SH-SY5Y (cell line): ENCODE measurements at regions not wholly inside any gene's neighbourhood (a gene's known extent, or its start where the extent isn't known, plus 50 kb on each side); places are given as distances from the start of the nearest gene placed in this dataset.

Experiments used
- GATA2 ChIP-seq: IDR thresholded peaks from 2 replicates; pipeline ENCODE4 v1.6.1; 2011; ENCODE audit warnings: mild to moderate bottlenecking, low read depth, low read length
- GATA3 ChIP-seq: IDR thresholded peaks from 2 replicates; pipeline ENCODE4 v1.6.1; 2011; ENCODE audit warnings: low read depth, mild to moderate bottlenecking, low read length, moderate library complexity

DNA sequence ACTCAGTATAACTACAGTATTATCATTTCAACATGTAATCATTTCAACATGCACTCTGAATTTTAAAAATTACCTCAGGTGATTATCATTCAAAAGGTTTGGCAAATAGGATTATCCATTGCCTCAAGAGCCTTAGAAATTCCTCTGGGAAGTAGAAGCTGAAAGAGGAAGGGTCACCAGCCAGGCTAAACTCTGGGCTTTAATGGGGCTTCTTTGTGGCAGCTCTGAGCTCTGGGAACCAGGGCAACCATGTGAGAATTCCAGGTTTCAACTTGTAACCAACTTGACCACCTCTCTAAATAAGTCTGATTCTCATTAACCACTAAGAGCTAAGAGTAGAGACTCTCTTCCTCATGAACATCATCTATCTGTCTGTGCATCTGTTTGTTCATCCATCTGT, 117.2 kb upstream of the MED14 start:
- TF ChIP-seq GATA2: no peak
- no peak for TF ChIP-seq GATA3
